Erythroblast (primary cell): ENCODE measurements at regions not wholly inside any gene's neighbourhood (a gene's known extent, or its start where the extent isn't known, plus 50 kb on each side); places are given as distances from the start of the nearest gene placed in this dataset.

ENCODE experiments used
- GATA1 ChIP-seq: IDR thresholded peaks from 2 replicates; pipeline ENCODE4 v1.6.1; 2011; ENCODE audit warnings: low read depth, mild to moderate bottlenecking, control low read depth, low read length, moderate library complexity
- POLR2A ChIP-seq: IDR thresholded peaks from 2 replicates; pipeline ENCODE4 v1.6.1; 2011; ENCODE audit warnings: mild to moderate bottlenecking, low read length

- no peak for TF ChIP-seq POLR2A
- TF ChIP-seq GATA1 = no peak
These were observed 308.4 kb downstream of the BRD1 start for GRCh38 chr22:49519117-49519737.
